ENCODE measurements at regions not wholly inside any gene's neighbourhood (a gene's known extent, or its start where the extent isn't known, plus 50 kb on each side); places are given as distances from the start of the nearest gene placed in this dataset.
A peak's percentile ranks its signal among the peaks of the same experiment; 100 is the strongest.
"Not testable (repeated sequence)": the region's sequence is repeated elsewhere in the genome, so short reads cannot be mapped to it uniquely, and the experiment has no call there.

DNA sequence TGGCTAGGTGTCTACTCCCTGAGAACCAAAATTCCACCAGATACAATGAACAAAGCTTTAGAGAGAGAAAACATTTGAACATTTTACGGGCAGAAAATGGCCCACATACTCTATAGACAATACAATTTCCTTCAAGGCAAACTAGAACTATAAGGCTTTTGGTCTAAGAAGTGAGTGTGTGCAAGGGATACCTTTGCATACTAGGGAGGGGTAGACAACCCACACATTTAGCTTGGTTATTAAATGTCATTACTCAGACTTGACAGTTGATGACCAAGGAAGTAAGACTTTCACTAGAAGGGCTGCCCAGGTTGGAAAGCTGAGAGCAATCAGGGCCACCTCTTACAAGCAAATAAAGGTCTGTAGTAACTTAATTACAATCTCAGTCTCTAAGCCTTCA lies 64.0 kb upstream of the PLEKHM1 start:
- not testable (repeated sequence) for DNase-seq (ENCODE audit: low read depth)

DNA sequence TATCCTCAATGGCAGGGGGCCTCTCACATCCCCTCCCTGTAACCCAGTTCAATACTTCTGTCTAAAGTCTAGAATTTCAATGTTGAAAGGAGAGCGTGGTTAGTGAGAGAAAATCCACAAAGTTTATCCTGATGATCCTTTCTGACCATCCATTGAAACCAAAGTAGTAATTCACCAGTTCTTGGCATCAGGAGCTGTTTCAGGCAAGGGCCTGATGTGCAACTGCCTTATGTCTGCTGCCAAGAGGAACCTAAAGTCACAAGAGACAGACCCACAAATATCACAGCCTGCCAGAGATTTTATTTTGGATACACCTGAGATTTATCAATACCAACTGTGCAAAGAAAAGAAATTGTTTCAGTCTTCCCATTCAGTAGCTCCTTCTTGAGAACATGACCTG lies 68.3 kb upstream of the PLEKHM1 start:
- not testable (repeated sequence) for DNase-seq (ENCODE audit: low read depth)

DNA sequence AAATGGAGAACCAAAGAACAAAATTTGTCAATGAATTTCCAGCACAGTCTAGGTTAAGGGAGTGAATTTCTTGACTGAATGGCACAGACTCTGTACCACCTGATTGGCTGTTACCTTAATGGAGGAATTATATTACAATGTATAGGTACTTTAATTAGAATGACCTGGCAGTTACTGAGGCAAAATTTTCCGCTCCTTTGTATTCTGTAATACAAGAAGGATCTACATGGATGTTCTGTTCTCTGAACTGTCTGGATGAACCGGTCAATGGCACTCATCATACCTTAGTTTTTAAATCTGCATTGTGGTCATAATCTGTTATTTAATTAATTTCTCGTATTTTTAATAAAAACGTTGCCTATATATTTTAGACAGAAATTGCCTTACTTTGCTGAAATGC lies 72.3 kb upstream of the PLEKHM1 start:
- DNase-seq (ENCODE audit: low read depth): not testable (repeated sequence)

DNA sequence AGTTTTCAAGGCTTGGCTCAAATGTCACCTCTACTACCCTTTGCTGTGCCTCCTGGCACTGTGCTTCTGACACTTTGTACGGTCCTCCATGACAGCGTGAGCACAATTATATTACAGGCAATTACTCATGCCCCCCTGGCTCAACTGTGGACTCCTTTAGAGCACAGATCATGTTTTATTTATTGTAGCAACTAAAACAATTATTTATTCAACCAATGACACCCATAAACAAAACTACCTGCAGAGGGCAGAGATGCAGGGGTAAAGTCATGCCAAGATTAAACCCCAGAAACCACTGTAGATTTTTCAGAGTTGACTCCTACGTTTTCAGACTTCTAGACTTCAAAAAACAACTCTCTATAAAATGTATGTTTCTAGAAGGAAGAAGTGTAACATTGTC lies 72.8 kb upstream of the PLEKHM1 start:
- not testable (repeated sequence) for DNase-seq (ENCODE audit: low read depth)

DNA sequence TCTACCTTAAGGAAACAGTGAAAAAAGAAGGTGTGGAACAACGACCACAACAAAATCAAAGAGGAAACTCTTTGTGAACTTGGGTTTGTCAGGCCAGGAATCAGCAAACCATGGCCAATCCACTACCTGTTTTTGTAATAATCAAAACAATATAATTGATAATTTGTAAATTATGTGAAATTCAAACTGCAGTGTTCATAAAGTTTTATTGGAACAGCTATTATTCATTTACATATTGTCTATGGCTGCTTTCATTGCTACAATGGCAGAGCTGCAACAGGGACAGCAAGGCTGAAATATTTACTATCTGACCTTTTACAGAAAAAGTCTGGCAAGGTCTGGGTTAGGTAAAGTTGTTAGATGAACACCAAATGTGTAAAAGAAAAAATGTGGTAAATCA lies 77.8 kb upstream of the PLEKHM1 start:
- DNase-seq (ENCODE audit: low read depth): not testable (repeated sequence)

DNA sequence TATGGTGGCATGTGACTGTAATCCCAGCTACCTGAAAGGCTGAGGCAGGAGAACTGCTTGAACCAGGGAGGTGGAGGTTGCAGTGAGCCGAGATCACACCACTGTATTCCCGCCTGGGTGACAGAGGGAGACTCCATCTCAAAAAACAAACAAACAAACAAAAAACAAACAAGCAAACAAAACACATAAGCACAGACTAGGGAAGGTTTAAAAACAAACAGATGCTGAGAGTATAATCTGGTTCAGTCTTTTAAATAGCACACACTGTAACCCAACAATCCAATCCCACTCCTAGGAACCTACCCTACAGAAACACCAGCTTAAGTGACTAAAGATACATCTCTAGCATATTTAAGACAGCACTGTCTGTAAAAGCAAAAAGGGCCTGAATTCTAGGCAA lies 82.8 kb upstream of the PLEKHM1 start:
- DNase-seq (ENCODE audit: low read depth): not testable (repeated sequence)

DNA sequence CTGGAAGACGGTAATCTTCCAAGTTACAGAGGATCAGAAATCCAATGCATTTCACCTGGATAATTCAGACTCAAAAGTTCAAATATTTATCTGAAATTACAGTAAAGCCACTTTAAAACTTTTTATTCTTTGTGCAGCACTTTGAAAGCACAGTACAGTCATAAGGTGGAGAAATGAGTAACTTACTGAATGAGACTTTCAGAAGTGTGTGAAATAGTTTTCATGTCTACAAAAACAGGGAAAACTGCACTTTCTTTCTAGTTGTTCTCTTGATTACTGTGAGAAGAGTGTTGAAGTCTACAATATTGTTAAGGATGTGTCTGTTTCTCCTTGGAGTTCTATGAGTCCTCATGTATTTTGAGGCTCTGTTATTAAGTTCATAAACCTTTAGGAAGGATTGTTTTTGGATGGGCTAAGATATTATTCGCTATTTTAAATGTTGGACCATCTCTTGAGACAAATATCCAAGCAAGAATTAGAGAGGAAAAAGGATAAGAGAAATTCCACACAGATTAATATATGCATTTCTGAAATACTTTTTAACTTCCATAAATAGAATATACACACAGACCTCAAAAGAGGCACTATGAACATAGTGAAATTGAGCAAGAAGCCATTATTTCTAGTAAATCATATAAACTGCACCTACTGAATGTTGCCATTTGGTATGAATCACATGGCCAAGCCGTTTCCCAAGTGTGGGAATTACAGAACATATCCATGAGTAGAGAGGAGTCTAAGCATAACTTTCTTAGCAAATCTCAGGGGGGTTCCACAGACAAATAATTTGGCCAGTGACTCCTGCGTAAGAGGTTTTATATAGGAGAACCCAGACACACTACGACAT lies 83.6 kb upstream of the PLEKHM1 start:
- DNase-seq (ENCODE audit: low read depth): no peak

DNA sequence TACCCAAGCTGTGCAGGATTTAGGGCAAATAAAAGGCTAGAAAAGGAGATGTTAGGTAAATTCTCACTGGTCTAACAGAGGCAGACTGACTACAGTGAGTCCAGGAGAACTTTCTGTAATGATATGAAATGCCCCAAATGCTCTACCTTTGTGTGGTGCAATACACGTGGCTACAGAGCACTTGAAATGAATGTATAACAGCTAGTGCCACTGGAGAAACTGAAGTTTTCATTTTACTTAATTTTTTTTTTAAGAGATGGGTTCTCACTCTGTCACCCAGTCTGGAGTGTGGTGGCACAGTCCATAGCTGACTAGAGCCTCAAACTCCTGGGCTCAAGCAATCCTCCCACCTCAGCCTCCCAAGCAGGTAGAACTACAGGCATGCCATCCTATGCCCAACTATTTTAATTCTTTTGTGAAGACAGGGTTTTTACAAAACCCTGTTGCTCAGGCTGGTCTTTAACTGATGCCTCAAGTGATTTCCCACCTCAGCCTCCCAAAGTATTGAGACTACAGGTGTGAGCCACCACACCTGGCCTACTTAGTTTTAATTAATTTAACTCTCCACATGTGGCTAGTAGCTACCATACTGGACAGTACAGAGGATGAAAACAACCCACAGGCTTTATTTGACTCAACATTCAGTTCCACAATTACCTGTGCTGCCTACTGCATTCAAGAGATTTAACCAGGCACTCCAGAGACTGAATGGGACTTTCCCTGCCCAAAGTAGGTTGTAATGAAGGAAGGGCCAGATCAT lies 84.8 kb upstream of the PLEKHM1 start:
- DNase-seq (ENCODE audit: low read depth): no peak

DNA sequence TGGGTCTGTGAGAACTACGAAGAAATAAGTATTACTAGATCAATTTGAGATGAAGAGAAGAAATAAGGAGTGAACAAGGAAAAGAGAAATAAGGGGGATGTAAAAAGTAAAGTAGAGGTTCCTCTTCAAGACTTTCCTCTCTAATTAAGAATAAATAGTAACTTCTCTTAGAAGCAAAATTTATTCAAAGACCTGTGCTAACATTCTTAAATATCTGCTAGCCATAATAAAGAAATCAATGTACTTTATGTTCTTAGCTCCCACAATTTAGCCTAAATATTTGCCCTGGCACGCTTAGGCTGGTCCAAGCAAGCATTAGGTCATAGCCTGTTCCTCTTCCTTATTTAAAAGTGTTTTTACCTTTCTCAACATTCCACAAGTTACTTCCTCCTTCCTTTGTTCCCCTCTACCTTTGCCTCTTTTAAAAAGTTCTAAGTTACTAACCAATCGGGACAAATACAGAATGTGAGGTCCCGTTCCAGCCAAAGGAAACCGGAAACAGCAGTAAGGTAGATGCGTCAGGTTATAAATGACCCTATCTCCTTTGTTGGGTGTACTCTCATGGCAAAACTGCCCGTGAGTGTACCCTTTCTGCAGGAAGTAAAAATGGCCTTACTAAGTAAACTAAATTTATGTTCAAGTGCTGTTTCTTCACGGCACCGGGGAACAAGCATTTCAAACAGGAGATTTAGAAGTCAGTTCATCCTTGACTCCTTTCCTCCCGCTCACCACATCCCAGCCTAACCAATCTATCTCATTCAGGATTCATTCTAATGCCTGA lies 86.2 kb upstream of the PLEKHM1 start:
- DNase-seq (ENCODE audit: low read depth): not testable (repeated sequence)

DNA sequence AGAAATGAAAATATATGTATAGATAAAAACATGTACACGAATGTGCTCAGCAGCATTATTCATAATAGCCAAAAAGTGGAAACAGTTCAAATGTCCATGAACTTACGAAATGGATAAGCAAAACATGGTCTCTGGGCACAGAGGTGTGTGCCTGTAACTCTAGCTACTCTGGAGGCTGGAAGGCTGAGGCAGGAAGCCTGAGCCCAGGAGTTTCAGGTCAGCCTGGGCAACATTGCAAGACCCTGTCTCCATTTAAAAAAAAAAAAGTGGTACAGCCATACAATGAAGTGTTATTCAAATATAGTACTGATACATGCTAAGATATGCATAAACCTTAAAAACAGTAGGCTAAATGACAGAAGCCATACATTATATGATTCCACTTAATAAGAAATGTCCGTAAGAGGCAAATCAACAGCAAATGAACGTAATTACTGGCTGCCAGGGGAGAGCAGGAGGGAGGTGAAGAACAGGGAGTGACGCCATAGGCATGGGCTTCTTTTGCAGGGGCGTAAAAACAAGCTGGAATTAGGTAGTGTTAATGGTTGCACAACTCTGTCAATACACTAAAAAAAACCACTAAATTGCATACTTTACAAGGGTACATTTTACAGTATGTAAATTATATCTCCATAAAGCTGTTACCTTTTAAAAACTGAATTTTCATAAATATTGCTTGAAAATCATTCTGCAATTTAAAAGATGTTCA lies 87.2 kb upstream of the PLEKHM1 start:
- no peak for DNase-seq (ENCODE audit: low read depth)

DNA sequence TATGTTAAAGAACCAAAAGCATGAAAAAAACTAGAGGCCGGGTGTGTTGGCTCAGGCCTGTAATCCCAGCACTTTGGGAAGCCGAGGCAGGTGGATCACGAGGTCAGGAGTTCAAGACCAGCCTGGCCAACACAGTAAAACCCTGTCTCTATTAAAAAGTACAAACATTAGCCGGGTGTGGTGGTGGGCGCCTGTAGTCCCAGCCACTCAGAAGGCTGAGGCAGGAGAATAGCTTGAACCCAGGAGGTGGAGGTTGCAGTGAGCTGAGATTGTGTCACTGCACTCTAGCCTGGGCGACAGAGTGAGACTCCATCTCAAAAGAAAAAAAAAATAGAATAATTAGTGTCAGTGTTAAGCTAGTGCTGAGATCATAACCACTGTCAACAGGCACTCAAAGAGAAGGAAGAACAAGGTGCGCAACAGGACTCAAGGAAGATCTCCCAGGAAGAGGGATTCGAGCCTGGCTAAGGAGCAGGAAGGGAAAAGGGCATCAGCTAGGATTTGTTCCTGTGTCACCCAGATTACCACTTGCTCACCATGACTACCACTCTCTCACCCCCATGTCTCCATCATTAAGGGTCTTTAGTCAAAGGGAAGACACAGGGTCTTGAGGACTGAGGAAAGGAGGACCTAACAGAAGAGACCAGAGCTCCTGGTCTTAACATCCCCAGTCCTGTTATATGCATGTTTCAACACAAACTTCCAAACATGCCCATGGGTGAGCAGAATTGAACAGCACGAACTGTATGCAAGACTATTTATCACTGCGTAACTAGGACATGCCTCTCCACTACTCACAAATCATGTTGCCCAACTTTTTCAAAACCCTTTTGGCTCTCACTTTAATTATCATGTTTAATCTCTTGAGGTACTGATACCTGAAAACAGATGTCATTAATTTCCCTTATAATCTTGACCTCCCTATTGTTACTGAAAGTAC lies 88.3 kb upstream of the PLEKHM1 start:
- no peak for DNase-seq (ENCODE audit: low read depth)

DNA sequence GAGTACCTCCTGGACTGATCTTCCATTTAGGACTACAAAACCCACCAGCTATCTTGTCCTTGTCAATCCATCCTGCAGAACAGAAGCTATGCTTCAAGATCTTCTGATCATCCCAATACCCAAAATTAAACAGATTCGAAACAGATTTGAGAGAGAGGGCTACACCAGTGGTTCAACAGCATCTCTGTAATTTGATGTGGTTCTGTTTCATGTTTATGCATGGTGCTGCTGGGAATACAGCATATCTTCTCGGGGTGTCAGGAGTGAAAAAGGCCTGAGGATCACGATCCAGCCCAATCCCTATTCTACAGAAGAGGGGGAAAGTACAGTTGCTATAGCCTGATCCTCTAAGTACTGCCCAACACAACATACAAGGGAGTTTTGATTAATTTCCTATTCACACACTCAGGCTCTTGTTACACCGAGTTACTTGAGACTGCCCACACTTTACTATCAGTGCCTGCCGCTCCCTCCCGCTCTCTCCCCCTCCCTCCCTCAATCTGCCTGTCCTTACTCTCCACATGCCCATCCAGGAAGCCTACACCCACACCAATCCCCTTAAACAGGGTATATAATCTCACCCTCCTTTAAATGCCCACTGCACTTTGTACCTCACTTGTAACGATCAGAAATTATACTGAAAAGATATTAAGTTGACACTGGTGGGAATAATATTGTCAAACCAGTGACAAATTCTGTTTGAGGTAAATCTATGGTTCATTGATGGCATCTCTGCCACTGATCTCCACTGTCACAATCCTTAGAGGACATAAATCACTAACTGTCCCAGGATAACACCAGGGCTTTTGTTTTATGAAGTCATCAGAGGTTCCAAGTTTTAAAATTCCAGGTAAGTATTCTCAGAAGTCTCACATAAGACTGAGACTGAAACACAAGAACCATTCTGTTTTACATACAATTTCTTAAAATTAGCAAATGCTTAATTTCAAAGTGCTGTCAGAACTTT lies 89.3 kb upstream of the PLEKHM1 start:
- no peak for DNase-seq (ENCODE audit: low read depth)

DNA sequence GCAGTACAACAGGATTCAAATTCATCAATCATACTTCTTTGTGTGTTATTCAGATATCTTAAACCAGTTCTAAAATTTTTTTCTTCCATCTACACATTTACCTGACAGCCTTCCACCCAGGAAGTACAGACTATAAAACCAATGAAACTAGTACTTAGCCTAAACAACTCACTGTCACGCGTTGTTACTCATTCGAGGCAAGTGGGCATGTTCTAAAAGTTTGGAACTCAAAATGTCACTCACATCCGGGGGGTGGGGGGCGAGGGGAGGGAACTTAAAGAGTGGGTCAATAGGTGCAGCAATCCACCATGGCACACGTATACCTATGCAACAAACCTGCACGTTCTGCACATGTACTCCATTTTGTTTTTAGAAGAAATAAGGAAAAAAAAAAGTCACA lies 90.4 kb upstream of the PLEKHM1 start:
- no peak for DNase-seq (ENCODE audit: low read depth)

DNA sequence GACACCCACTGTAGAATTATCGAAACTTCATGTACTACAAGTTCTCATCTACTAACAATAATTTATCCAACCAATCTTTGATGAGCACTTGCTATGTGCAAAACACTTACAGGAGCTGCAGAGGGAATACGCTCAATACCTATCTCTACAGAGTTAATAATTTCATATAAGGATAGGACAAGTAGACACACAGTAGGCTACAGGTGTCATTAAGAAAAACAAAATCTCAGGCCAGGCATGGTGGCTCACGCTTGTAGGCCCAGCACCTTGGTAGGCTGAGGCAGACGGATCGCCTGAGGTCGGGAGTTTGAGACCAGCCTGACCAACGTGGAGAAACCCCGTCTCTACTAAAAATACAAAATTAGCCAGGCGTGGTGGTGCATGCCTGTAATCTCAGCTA lies 91.3 kb upstream of the PLEKHM1 start:
- DNase-seq (ENCODE audit: low read depth): no peak

DNA sequence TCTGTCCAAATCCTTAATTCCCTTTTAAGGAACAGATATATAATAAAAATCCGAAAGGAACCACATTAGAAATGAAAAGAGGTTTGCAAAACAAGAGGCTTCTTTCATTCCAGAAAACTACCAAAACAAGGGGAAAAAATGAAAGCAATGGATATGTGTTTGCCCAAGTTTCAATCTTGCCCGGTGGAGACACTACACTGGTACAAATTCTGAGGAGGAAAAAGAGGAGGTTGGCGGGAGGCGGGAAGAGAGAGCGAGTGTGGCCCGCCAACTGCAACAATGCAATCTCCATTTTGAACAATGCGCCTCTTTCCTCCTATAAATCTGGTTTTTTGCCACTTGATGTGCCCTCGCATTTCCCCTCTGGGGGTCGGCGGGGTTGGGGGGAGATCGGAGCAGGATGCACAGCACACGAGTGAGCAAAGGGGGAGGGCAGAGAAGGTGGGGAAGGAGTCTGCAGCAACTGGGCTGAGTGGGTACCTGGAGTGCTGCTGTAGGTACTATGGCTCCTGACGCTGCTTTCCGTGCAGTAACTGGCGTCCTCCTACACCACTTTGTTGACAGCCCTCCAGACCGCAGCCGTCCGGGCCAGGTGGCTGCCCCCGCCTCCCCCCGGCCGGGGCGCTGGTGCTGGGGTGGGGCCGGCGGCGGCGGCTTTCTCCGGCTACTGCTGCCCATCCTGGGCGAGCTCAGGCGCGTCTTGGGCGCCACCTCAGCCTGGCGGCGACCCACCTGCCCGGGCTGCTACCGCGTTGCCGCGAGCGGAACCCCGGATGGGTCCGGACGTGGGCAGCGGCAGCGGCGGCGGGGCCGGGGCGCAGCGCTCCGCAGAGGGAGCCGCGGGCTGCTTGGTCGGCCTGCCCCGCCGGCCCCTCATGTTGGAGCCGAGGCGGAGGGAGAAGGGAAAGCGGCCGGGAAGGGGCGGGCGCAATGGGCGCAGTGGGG lies 93.8 kb upstream of the PLEKHM1 start:
- no peak for DNase-seq (ENCODE audit: low read depth)

DNA sequence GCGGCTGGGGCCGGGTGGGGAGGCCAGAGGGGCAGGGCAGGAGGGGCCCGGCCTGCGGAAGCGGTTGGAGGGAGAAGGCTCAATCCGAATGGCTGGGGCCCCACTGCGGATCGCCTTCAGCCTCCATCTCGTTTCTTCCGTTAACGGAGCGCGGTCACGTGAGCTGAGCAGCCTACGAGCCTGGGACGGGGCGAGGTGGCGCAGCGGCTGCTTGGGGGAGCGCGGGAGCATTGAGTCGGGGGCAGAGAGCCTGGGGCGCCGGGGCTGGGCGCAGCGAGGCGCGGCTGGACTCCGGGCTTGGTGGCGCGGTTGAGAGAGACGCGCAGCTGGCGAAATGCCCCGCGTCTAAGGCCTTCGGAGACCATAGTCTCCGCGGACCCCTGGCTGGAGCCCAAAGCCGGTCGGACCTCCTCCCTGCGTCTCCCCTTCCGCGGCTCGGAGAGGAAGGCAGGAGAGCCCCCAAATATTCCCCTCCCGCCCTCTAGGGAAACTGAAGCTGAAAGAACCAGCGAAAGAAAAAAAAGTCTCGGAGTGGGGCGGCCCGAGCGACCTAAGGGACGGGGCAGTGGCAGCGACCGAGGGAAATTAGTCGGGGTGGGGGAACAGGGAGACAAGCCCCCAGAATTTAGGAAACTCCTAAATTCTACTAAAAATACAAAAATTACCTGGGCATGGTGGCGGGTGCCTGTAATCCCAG lies 94.7 kb upstream of the PLEKHM1 start:
- DNase-seq (ENCODE audit: low read depth): peak; percentile 53

DNA sequence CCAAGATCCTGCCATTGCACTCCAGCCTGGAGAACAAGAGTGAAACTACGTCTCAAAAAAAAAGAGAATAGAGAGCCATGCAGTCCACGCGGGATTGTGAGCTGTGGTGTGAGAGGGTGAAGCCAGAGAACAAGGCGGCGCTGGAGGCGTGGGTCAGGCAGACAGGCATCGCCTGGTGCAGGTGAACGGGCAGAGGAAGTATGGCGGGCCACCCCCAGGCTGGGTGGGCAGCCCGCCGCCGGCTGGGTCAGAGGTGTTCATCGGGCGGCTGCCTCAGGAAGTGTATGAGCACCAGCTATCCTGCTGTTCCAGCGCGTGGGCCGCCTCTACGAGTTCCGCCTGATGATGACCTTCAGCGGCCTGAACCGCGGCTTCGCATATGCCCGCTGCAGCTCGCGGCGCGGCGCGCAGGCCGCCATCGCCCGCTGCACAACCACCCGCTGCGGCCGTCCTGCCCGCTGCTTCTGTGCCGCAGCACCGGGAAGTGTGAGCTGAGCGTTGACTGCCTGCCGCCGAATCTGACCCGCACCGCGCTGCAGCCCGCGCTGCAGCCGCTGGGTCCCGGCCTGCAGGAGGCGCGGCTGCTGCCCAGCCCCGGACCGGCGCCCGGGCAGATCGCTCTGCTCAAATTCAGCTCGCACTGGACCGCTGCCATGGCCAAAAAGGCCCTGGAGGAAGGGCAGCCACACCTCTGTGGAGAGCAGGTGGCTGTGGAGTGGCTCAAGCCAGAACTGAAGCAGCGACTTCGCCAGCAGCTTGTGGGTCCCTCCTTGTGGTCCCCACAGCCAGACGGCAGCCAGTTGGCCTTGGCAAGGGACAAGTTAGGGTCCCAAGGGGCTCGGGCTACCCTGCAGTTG lies 95.5 kb upstream of the PLEKHM1 start:
- DNase-seq (ENCODE audit: low read depth): not testable (repeated sequence)

Data from CMK (cell line).